ENCODE measurements at regions not wholly inside any gene's neighbourhood (a gene's known extent, or its start where the extent isn't known, plus 50 kb on each side); places are given as distances from the start of the nearest gene placed in this dataset.

- ATAC-seq (no peak), DNase-seq (no peak)
- Histone ChIP-seq H3K4me3 (no peak overlapping the region), H3K27me3 (no peaks in the 10 kb centered on the region), H3K36me3 (no peaks in the 10 kb centered on the region), H3K27ac (no peak overlapping the region), H3K9me3 (peaks cover 0 to 7% (median 2%) of the 10 kb centered on the region in 12 donors), H3K4me1 (no peaks in the 10 kb centered on the region)
- intact Hi-C loops (cut with DNase I): no loop called here
- TF ChIP-seq POLR2A (IDR thresholded peaks at IDR 0.05): no peak
- no peak for TF ChIP-seq CTCF (IDR thresholded peaks at IDR 0.05)
- 0 to 69% (median 47%) methylated on average over 1 of the region's 1 CpG for WGBS, 4 donors
Measured at GRCh38 chr2:22221006-22221405, 1097.2 kb downstream of the TDRD15 start.

- Histone ChIP-seq H3K27ac (no peak overlapping the region), H3K27me3 (peaks cover 0 to 4% (median 0%) of the 10 kb centered on the region in 9 donors), H3K4me1 (no peaks in the 10 kb centered on the region), H3K4me3 (no peak overlapping the region), H3K36me3 (no peaks in the 10 kb centered on the region), H3K9me3 (no peaks in the 10 kb centered on the region)
- intact Hi-C loops (cut with DNase I): no loop called here
- TF ChIP-seq POLR2A (IDR thresholded peaks at IDR 0.05) (no peak), CTCF (IDR thresholded peaks at IDR 0.05) (no peak)
- DNase-seq (no peak), ATAC-seq (no peak)
- WGBS, 4 donors: 66 to 79% (median 72%) methylated on average over 3 of the region's 3 CpGs
Measured at GRCh38 chr2:22238967-22239366, 1115.2 kb downstream of the TDRD15 start.

- Histone ChIP-seq H3K4me1 (no peaks in the 10 kb centered on the region), H3K27me3 (no peaks in the 10 kb centered on the region), H3K4me3 (no peak overlapping the region), H3K27ac (no peak overlapping the region), H3K9me3 (no peaks in the 10 kb centered on the region), H3K36me3 (no peaks in the 10 kb centered on the region)
- 82 to 86% (median 83%) methylated on average over 4 of the region's 4 CpGs for WGBS, 4 donors
- DNase-seq (no peak), ATAC-seq (no peak)
- TF ChIP-seq POLR2A (IDR thresholded peaks at IDR 0.05) (no peak), CTCF (IDR thresholded peaks at IDR 0.05) (no peak)
- intact Hi-C loops (cut with DNase I): no loop called here
Measured at GRCh38 chr2:22247466-22247865, 1123.7 kb downstream of the TDRD15 start.

GRCh38 chr2:22248851-22249250 is 1125.1 kb downstream of the TDRD15 start:
- WGBS, 4 donors: 90 to 98% (median 92%) methylated on average over 2 of the region's 2 CpGs
- H3K27me3 ChIP-seq: no peaks in the 10 kb centered on the region

More at GRCh38 chr2:22248851-22249250, 1125.1 kb downstream of the TDRD15 start:
- H3K36me3 ChIP-seq: no peaks in the 10 kb centered on the region
- intact Hi-C loops (cut with DNase I): no loop called here
- no peak overlapping the region for H3K4me3 ChIP-seq
- H3K4me1 ChIP-seq: no peaks in the 10 kb centered on the region
- no peaks in the 10 kb centered on the region for H3K9me3 ChIP-seq
- H3K27ac ChIP-seq: no peak overlapping the region
- ATAC-seq: no peak
- no peak for TF ChIP-seq POLR2A (IDR thresholded peaks at IDR 0.05)
- no peak for TF ChIP-seq CTCF (IDR thresholded peaks at IDR 0.05)
- DNase-seq: no peak

Measured in heart left ventricle (tissue), 16 donors.